ENCODE measurements at regions not wholly inside any gene's neighbourhood (a gene's known extent, or its start where the extent isn't known, plus 50 kb on each side); places are given as distances from the start of the nearest gene placed in this dataset.

DNA sequence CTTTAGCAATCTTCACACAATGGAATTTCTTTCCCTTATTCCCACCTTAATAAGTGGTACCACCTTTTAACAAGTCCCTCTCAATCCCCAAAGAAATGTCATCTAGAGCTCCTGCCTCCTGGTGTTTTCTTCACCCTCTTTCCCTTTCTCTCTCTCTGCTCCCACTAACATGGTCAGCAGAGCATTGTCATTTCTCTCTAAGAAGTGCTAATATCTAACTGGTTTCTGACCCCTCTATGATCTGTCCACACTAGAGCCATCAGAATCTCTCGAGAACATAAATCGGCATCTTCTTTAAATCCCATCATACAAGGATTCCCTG lies 161.2 kb upstream of the DTNA start:
- TF ChIP-seq CTCF (IDR thresholded peaks at IDR 0.05), result no peak
- no peak for TF ChIP-seq POLR2A (IDR thresholded peaks at IDR 0.05)
